ENCODE measurements at regions not wholly inside any gene's neighbourhood (a gene's known extent, or its start where the extent isn't known, plus 50 kb on each side); places are given as distances from the start of the nearest gene placed in this dataset.

DNA sequence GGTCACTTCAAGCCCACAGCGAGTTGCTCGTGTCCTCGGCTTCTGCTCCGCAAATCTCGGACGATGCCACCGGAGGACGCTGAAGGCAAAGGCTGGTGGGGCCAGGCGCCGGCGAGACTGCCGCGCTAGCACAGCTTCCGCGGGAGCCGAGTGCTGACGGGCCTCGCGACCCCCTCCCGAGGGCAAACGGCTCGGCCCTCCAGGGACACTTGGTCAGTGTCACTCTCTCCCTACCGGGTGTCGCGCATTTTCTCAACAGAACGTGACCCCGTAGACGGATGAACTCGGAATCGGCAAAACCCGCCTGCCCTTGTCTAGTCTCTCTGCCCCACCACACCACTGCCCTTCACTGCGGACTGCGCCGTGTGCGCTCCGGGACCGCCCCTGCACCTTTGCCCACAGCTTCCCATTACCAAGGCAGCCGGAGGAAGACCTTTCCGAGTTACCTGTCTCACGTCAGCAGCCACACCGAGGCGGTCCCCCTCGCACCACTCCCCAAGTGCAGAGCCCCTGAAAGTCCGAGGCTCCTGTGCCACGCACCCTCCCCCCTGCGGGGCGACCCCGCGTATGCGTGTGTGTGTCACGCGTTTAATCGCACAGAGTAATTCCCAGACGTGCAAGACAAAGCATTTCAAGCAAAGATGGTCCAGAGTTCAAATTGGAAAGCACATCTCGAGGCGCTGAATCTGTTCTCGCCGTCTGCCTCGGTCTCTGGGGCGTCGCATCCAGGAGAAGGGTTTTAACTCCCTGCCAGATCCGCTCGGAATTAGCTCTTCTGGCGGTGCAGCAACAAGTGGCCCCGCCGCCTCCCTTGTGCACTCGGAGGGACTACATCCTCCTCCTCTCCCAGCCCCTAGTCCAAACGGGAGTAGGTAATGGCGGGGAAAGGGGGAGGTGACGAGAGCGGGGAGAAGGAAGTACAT lies 245.0 kb upstream of the TOPAZ1 start:
- TF ChIP-seq, protein P1, sequence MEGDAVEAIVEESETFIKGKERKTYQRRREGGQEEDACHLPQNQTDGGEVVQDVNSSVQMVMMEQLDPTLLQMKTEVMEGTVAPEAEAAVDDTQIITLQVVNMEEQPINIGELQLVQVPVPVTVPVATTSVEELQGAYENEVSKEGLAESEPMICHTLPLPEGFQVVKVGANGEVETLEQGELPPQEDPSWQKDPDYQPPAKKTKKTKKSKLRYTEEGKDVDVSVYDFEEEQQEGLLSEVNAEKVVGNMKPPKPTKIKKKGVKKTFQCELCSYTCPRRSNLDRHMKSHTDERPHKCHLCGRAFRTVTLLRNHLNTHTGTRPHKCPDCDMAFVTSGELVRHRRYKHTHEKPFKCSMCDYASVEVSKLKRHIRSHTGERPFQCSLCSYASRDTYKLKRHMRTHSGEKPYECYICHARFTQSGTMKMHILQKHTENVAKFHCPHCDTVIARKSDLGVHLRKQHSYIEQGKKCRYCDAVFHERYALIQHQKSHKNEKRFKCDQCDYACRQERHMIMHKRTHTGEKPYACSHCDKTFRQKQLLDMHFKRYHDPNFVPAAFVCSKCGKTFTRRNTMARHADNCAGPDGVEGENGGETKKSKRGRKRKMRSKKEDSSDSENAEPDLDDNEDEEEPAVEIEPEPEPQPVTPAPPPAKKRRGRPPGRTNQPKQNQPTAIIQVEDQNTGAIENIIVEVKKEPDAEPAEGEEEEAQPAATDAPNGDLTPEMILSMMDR (IDR thresholded peaks at IDR 0.05): no peak

DNA sequence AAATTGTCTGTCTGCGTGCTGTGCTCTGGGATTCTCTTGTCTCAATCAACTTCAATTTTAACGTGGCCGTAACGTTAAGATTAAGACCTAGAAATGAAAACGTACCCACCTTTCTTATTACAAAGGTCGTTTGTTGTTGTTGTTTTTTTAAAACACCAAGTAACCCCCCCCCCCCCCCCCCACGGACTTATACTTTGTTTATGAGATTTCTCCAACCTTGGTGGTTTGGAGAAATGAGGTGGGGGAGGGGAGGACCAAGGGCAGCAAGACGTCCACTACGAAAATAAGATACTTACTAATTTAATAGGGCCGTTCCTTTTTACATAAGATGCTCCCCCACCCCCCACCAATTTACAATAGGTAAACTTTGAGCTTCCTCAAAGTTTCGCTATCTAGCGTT lies 244.4 kb upstream of the TOPAZ1 start:
- TF ChIP-seq, protein P1 (IDR thresholded peaks at IDR 0.05): no peak

DNA sequence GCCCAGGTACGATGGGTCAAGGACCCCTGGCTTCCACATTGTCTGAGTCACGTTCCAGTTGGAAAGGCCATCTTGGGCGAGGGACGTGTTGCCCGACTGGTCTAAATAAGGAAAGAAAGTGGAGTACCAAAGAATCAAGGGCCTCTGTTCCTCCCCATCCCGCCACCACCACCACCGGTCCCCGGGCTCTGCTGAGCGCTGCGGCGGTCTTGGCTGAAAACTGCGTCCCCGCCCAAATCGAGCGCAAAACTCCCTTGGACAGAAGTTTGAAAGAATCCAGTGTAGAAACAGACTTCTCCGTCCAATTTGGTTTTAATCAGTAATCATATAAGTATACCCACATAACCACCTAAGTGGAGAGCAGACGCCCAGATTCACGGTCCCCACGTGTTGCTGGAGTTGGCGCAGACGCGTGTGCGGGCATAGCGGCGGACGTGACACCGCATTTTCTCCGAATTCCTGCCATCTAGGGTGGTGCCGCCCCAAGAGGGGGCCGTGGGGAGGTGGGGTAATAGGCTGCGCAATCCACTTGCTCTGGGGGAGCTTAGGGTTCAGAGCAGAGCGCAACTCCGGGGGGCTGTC lies 243.8 kb upstream of the TOPAZ1 start:
- TF ChIP-seq, protein P1 (IDR thresholded peaks at IDR 0.05): no peak

DNA sequence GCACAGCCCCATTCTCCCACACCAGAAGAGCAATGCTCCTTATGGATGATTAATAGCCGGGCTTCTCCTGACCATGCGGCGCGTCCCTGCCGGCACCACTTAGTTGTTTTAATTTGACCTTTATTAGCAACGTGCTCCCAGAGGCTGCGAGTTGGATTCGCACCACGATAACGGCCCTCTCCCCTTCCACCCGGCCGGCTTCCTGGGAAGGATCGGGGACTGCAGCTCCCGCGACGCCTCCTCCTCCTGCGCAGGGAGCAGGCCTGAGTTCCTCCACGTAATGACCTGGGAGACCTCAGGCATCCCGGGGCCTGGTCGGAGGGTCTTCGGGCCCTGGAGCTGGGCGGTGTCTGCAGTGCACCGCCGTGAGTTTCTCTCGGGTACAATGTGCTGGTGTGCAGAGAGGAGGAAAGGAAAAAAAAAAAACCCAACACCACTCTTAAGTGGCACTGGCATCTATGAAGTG lies 243.3 kb upstream of the TOPAZ1 start:
- TF ChIP-seq, protein P1 (IDR thresholded peaks at IDR 0.05): no peak

DNA sequence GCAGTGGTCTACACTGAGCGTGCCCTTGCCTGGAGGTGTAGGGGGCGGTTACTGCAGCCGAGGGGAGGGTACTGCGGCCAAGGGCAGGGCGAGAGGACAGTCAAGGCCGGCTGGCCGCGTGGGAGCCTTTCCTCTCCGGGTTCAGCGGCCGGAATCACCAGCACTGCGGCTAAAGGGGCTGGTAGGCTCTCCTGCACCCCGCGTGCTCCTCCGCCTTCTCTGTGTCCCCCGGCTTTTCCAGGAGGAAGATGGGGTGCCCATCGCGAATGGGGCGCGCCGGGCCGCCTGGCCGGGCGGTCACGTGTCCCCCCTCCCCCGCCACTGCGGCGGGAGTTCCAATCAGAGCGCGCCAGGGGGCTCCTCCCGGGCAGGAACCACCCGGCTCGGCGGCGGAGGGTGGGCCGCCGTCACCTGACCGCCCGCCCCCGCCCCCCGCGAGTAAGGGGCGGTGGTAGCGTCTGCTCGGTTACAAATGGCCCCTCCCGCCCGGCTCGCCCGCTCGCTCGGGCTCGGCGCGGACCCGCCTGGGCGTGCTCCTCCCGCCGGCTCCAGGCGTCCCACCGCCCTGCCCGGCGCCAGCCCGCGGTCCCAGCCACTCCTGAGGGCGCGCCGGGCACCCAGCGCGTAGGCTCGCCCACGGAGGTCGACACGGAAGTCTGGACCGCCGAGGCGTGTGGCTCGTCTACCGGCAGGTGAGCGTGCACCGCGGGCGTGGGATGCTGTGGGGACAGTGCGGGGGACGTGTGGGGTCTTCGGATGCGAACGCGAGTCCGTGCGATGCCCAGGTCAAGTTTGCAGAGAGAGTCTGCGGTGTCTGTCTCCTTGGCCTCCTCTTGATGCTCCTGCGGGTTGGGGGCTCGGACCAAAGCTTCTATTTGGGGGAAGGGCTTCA lies 242.6 kb upstream of the TOPAZ1 start:
- TF ChIP-seq, protein P1 (IDR thresholded peaks at IDR 0.05): no peak

DNA sequence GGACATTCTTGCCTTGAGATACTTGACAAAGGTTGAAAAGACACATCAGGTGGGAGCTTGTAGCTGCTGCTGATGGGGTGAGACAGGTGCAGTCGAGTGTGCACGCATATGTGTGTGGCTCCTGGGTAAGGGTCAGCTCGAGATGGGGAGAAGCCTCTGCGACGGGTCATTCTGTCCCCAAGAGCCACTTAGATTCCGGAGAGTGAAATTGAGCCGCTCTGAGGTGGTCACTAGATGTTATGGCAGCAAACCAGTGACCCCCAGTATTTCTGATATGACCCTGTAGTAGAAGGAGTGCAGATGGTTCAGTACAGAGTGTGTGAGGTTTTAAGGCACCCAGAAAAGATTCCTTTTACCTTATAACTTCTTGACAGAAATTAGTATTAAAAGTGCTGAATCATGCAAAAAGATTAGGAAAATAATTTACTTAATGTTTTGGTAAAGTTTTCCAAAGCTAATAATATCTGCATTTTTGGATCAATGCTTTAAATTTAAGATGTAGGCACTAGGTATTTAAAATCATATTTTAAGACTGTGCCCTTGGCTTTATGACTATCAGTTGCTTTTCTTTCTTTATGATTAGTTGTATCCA lies 241.9 kb upstream of the TOPAZ1 start:
- TF ChIP-seq, protein P1 (IDR thresholded peaks at IDR 0.05): no peak

DNA sequence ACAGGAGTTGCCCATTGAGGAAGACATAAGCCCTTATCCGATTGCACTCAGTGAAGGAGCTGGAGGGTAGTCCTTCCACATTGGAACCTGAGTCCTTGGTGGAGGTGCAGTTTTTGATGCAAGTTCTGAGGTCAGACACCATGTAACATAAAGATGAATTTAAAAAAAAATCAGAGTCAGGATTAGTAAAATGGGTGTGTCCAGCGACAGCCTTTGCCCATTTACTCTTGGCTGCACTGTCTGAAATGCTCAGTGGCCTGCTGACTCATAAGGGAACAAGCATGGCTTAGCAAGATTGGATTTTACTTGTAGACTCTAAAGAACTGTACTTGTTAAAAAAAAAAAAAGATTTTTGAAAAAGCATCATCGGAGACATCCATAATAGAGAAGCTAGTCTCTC lies 241.1 kb upstream of the TOPAZ1 start:
- TF ChIP-seq, protein P1 (IDR thresholded peaks at IDR 0.05): no peak
